GM12865 (cell line): ENCODE measurements at regions not wholly inside any gene's neighbourhood (a gene's known extent, or its start where the extent isn't known, plus 50 kb on each side); places are given as distances from the start of the nearest gene placed in this dataset.
"Not testable (repeated sequence)": the region's sequence is repeated elsewhere in the genome, so short reads cannot be mapped to it uniquely, and the experiment has no call there.

Experiments used
- DNase-seq: peaks from one replicate; pipeline ENCODE4 v3.0.0; 2010; ENCODE audit warnings: low read depth
- H3K4me3 ChIP-seq: 2 replicates; pipeline ENCODE4 v1.5.1; 2011; ENCODE audit warnings: mild to moderate bottlenecking, low read depth, low read length, control low read depth
- CTCF ChIP-seq: IDR thresholded peaks from 2 replicates; pipeline ENCODE4 v1.5.1; 2011; ENCODE audit warnings: low read length, control low read depth, low read depth, inconsistent platforms; ENCODE audit not compliant: insufficient read depth; ENCODE audit errors: missing control alignments

DNA sequence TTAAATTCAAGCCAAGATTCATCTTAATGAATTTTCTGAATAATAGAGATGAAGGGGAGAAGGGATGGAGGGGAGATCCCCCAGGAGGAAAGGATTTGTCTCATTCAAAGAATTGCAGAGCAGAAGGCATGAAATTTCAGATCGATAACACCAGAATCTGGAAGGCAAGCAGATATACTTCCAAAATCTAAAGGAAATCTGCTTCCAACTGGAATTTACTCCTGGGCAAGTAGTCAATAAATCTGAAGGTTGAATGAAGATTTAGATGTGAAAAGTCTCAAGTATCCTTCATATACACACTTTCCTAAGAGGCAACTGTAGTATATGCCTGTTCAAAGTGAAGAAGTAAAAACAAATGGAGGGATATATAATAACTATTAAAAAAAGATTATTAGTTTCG lies 1190.8 kb upstream of the CELF4 start:
- DNase-seq = no peak
- no peak for TF ChIP-seq CTCF
- H3K4me3 ChIP-seq = no peak overlapping the region

DNA sequence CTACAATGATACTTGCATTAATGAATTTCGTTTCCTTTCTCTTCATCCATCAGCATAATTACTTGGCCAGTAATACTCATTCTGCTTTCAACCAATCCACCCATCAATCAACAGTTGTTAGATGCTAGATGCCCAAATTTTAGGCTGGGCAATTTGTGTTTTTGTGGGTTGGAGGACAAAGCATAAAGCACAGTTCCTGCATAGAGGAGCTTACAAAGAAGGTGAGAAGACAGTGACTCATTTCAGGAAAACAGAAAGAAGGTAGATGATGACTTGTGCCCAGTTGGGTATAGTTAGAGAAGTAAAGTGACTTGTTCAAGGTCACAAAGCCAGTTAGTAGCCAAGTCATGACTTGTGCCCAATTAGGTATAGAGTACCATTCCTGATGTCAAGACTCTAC lies 1186.8 kb upstream of the CELF4 start:
- no peak overlapping the region for H3K4me3 ChIP-seq
- no peak for TF ChIP-seq CTCF
- peak; percentile 51 for DNase-seq

DNA sequence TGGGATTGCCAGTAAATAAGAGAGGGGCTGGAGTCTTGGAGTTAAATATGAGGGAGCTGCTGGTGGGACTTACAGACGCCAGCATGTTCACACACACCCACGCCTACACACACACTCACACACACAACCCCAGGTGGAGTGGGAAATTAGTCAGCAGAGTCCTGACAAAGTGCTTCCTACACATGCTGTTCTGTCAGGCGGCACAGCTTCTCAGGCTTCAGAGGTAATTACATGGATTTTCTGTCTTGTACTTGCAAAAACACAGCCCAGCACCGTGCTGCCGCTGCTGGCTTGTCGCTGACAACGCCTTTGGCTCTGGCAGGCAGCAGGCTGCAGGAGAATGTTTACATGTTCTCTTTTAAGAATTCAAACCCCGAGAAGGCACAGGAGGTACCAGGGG lies 1186.3 kb upstream of the CELF4 start:
- no peak overlapping the region for H3K4me3 ChIP-seq
- peak; percentile 52 for DNase-seq
- TF ChIP-seq CTCF = no peak

GRCh38 chr18:38751211-38751610 lies 1185.6 kb upstream of the CELF4 start:
- no peak for DNase-seq
- no peak overlapping the region for H3K4me3 ChIP-seq
- no peak for TF ChIP-seq CTCF

- no peak overlapping the region for H3K4me3 ChIP-seq
- no peak for TF ChIP-seq CTCF
- no peak for DNase-seq
Measured at GRCh38 chr18:38750751-38751150, 1185.2 kb upstream of the CELF4 start.

- TF ChIP-seq CTCF = no peak
- peak; percentile 41 for DNase-seq
Measured at GRCh38 chr18:38747153-38747552, 1181.6 kb upstream of the CELF4 start.

GRCh38 chr18:38720181-38720580 lies 1154.6 kb upstream of the CELF4 start:
- DNase-seq, H3K4me3 ChIP-seq: not testable (repeated sequence)

More at GRCh38 chr18:38747153-38747552, 1181.6 kb upstream of the CELF4 start:
- H3K4me3 ChIP-seq = no peak overlapping the region
